D341Med (cell line): ENCODE measurements at regions not wholly inside any gene's neighbourhood (a gene's known extent, or its start where the extent isn't known, plus 50 kb on each side); places are given as distances from the start of the nearest gene placed in this dataset.
"Not testable (repeated sequence)": the region's sequence is repeated elsewhere in the genome, so short reads cannot be mapped to it uniquely, and the experiment has no call there.

Source experiments
- DNase-seq: peaks from one replicate; pipeline ENCODE4 v3.0.0; 2012; ENCODE audit warnings: low spot score

- DNase-seq = not testable (repeated sequence)
Observed at GRCh38 chr2:111316881-111317549, 196.3 kb downstream of the BCL2L11 start.

GRCh38 chr2:111319552-111319951 lies 198.8 kb downstream of the BCL2L11 start:
- not testable (repeated sequence) for DNase-seq

- DNase-seq = not testable (repeated sequence)
Observed at GRCh38 chr2:111320264-111320663, 199.6 kb downstream of the BCL2L11 start.

- not testable (repeated sequence) for DNase-seq
Observed at GRCh38 chr2:111320965-111321364, 200.3 kb downstream of the BCL2L11 start.

- not testable (repeated sequence) for DNase-seq
Observed at GRCh38 chr2:111323384-111323783, 202.7 kb downstream of the BCL2L11 start.

- DNase-seq = not testable (repeated sequence)
Observed at GRCh38 chr2:111327726-111328125, 207.0 kb downstream of the BCL2L11 start.

- DNase-seq = not testable (repeated sequence)
Observed at GRCh38 chr2:111329309-111329708, 208.6 kb downstream of the BCL2L11 start.

GRCh38 chr2:111331099-111331724 lies 210.5 kb downstream of the BCL2L11 start:
- not testable (repeated sequence) for DNase-seq

- DNase-seq = not testable (repeated sequence)
Observed at GRCh38 chr2:111335220-111335907, 214.7 kb downstream of the BCL2L11 start.

GRCh38 chr2:111338474-111338873 lies 217.8 kb downstream of the BCL2L11 start:
- not testable (repeated sequence) for DNase-seq

- DNase-seq = not testable (repeated sequence)
Observed at GRCh38 chr2:111339476-111339875, 218.8 kb downstream of the BCL2L11 start.

GRCh38 chr2:111344590-111344989 lies 223.9 kb downstream of the BCL2L11 start:
- DNase-seq = not testable (repeated sequence)

GRCh38 chr2:111345439-111345838 lies 224.7 kb downstream of the BCL2L11 start:
- DNase-seq = not testable (repeated sequence)

- DNase-seq = not testable (repeated sequence)
Observed at GRCh38 chr2:111346018-111346930, 225.6 kb downstream of the BCL2L11 start.

GRCh38 chr2:111347695-111348094 lies 227.0 kb downstream of the BCL2L11 start:
- not testable (repeated sequence) for DNase-seq

GRCh38 chr2:111348316-111348715 lies 227.6 kb downstream of the BCL2L11 start:
- not testable (repeated sequence) for DNase-seq

- DNase-seq = not testable (repeated sequence)
Observed at GRCh38 chr2:111355022-111355817, 234.5 kb downstream of the BCL2L11 start.

- DNase-seq = not testable (repeated sequence)
Observed at GRCh38 chr2:111355823-111356511, 235.3 kb downstream of the BCL2L11 start.

GRCh38 chr2:111356512-111357031 lies 235.9 kb downstream of the BCL2L11 start:
- DNase-seq = not testable (repeated sequence)
